Keratinocyte (primary cell): ENCODE measurements at regions not wholly inside any gene's neighbourhood (a gene's known extent, or its start where the extent isn't known, plus 50 kb on each side); places are given as distances from the start of the nearest gene placed in this dataset.

ENCODE experiments used
- DNase-seq: peaks from one replicate; pipeline ENCODE4 v3.0.0-alpha.2; 2011; ENCODE audit warnings: low read depth, missing footprints, low spot score
- FAIRE-seq: peaks from 2 replicates; lab custom pipeline; 2011; peaks lifted over from hg19 to GRCh38; lab: Jason Lieb, UNC
- H2AFZ ChIP-seq: 2 replicates; pipeline ENCODE4 v1.6.0; 2012; ENCODE audit warnings: low read length, control low read depth, inconsistent platforms; ENCODE audit not compliant: control insufficient read depth
- H3K27ac ChIP-seq: 2 replicates; pipeline ENCODE4 v1.5.1; 2011; ENCODE audit warnings: low read length; ENCODE audit not compliant: control insufficient read depth, insufficient read depth
- H3K27me3 ChIP-seq: 3 replicates; pipeline ENCODE4 v1.6.0; 2011; ENCODE audit warnings: low read length; ENCODE audit not compliant: control insufficient read depth, insufficient read depth; ENCODE audit errors: extremely low read depth
- H3K36me3 ChIP-seq, 2 experiments: 2 replicates in 1 of 2; 3 replicates in 1 of 2; pipeline ENCODE4 v1.5.1; 2011; ENCODE audit warnings: low read length in 2 of 2, mild to moderate bottlenecking in 1 of 2; ENCODE audit not compliant: control insufficient read depth in 2 of 2, insufficient read depth in 2 of 2; ENCODE audit errors: extremely low read depth in 1 of 2
- H3K4me1 ChIP-seq: 3 replicates; pipeline ENCODE4 v1.5.1; 2011; ENCODE audit warnings: low read length; ENCODE audit not compliant: control insufficient read depth, insufficient read depth; ENCODE audit errors: extremely low read depth
- H3K4me2 ChIP-seq: 3 replicates; pipeline ENCODE4 v1.6.0; 2011; ENCODE audit warnings: low read depth, low read length; ENCODE audit not compliant: control insufficient read depth, insufficient read depth; ENCODE audit errors: extremely low read depth
- H3K4me3 ChIP-seq, 3 experiments: fragments of 200-600 bp in 1 of 3; sonication (generic) in 1 of 3; 2 replicates in 2 of 3; 3 replicates in 1 of 3; pipeline ENCODE4 v1.5.1; 2011 to 2016; ENCODE audit warnings: low read length in 3 of 3, mild to moderate bottlenecking in 3 of 3, control low read depth in 2 of 3, inconsistent platforms in 1 of 3, low read depth in 1 of 3, mixed read lengths in 1 of 3, mixed run types in 1 of 3, moderate library complexity in 1 of 3; ENCODE audit not compliant: control insufficient read depth in 2 of 3, insufficient read depth in 2 of 3; ENCODE audit errors: extremely low read depth in 1 of 3
- H3K79me2 ChIP-seq: 2 replicates; pipeline ENCODE4 v1.6.0; 2012; ENCODE audit warnings: low read length; ENCODE audit not compliant: control insufficient read depth, insufficient read depth
- H3K9ac ChIP-seq: 3 replicates; pipeline ENCODE4 v1.6.0; 2011; ENCODE audit warnings: low read length; ENCODE audit not compliant: control insufficient read depth, insufficient read depth; ENCODE audit errors: extremely low read depth
- H3K9me1 ChIP-seq: 3 replicates; pipeline ENCODE4 v1.6.0; 2011; ENCODE audit warnings: low read length; ENCODE audit not compliant: control insufficient read depth, insufficient read depth; ENCODE audit errors: extremely low read depth
- H3K9me3 ChIP-seq: 2 replicates; pipeline ENCODE4 v1.5.1; 2012; ENCODE audit warnings: low read depth, low read length; ENCODE audit not compliant: control insufficient read depth
- H4K20me1 ChIP-seq: 3 replicates; pipeline ENCODE4 v1.6.0; 2011; ENCODE audit warnings: low read length; ENCODE audit not compliant: control insufficient read depth, insufficient read depth; ENCODE audit errors: extremely low read depth
- CTCF ChIP-seq, 3 experiments: IDR thresholded peaks in 1 of 3; conservative IDR thresholded peaks in 1 of 3; optimal IDR thresholded peaks in 1 of 3; 2 replicates in 2 of 3; 3 replicates in 1 of 3; pipeline versions ENCODE3 to v1.5.1; 2011; ENCODE audit warnings: low read length in 3 of 3, mild to moderate bottlenecking in 3 of 3, moderate library complexity in 2 of 3, control low read depth in 1 of 3, inconsistent platforms in 1 of 3; ENCODE audit not compliant: insufficient read depth in 2 of 3; ENCODE audit errors: extremely low read depth in 1 of 3
- EZH2 ChIP-seq: IDR thresholded peaks from one replicate; pipeline ENCODE4 v1.6.1; 2012; ENCODE audit warnings: inconsistent platforms, mild to moderate bottlenecking, low read length, moderate library complexity
- dilution Hi-C: fragments of 300-500 bp; cut with MboI; formaldehyde crosslinking; loops from one replicate; pipeline ENCODE4 v1.7.0; 2020; ENCODE audit warnings: low sequenced_read_pairs; ENCODE audit not compliant: extremely low pct_ligation_motif_present

GRCh38 chr1:69312055-69312732 is 255.5 kb upstream of the LRRC7 start:
- no peaks in the 10 kb centered on the region for H3K36me3 ChIP-seq
- H3K79me2 ChIP-seq: no peaks in the 10 kb centered on the region
- dilution Hi-C loops: no loop called here
- H3K4me2 ChIP-seq: no peak overlapping the region
- H3K4me1 ChIP-seq: no peaks in the 10 kb centered on the region
- H3K27me3 ChIP-seq: no peaks in the 10 kb centered on the region
- DNase-seq: no peak
- H3K9me1 ChIP-seq: no peaks in the 10 kb centered on the region
- no peak overlapping the region for H3K4me3 ChIP-seq
- no peak overlapping the region for H2AFZ ChIP-seq
- H4K20me1 ChIP-seq: no peaks in the 10 kb centered on the region
- no peak for FAIRE-seq
- H3K9ac ChIP-seq: no peak overlapping the region
- H3K9me3 ChIP-seq: no peaks in the 10 kb centered on the region
- TF ChIP-seq EZH2 (no peak), CTCF (optimal IDR thresholded peaks at IDR 0.05 in 1 of 3, IDR thresholded peaks at IDR 0.05 in 1 of 3, conservative IDR thresholded peaks at IDR 0.05 in 1 of 3; ENCODE audit: extremely low read depth in 1 of 3, insufficient read depth in 2 of 3, low read length in 3 of 3) (no peak)
- H3K27ac ChIP-seq: no peak overlapping the region

GRCh38 chr1:69313118-69313517 is 254.6 kb upstream of the LRRC7 start:
- dilution Hi-C loops: no loop called here
- FAIRE-seq: no peak

More at GRCh38 chr1:69313118-69313517, 254.6 kb upstream of the LRRC7 start:
- no peaks in the 10 kb centered on the region for H4K20me1 ChIP-seq
- H3K4me2 ChIP-seq: no peak overlapping the region
- DNase-seq: no peak
- TF ChIP-seq CTCF (optimal IDR thresholded peaks at IDR 0.05 in 1 of 3, IDR thresholded peaks at IDR 0.05 in 1 of 3, conservative IDR thresholded peaks at IDR 0.05 in 1 of 3; ENCODE audit: extremely low read depth in 1 of 3, insufficient read depth in 2 of 3, low read length in 3 of 3) (no peak), EZH2 (no peak)
- no peaks in the 10 kb centered on the region for H3K9me1 ChIP-seq
- no peak overlapping the region for H3K27ac ChIP-seq
- no peaks in the 10 kb centered on the region for H3K79me2 ChIP-seq
- no peak overlapping the region for H3K9ac ChIP-seq
- H2AFZ ChIP-seq: no peak overlapping the region
- H3K4me3 ChIP-seq: no peak overlapping the region
- H3K9me3 ChIP-seq: no peaks in the 10 kb centered on the region
- H3K36me3 ChIP-seq: no peaks in the 10 kb centered on the region
- H3K27me3 ChIP-seq: no peaks in the 10 kb centered on the region
- H3K4me1 ChIP-seq: no peaks in the 10 kb centered on the region
